UCSD-AML1 (cell line): ENCODE measurements at regions not wholly inside any gene's neighbourhood (a gene's known extent, or its start where the extent isn't known, plus 50 kb on each side); places are given as distances from the start of the nearest gene placed in this dataset.

Experiments
- DNase-seq: peaks from one replicate; lab custom pipeline; 2025; ENCODE audit not compliant: unreplicated experiment; lab: John Stamatoyannopoulos, UW

- DNase-seq: no peak
Observed at GRCh38 chr4:89556601-89557305, 249.2 kb upstream of the GPRIN3 start.

DNA sequence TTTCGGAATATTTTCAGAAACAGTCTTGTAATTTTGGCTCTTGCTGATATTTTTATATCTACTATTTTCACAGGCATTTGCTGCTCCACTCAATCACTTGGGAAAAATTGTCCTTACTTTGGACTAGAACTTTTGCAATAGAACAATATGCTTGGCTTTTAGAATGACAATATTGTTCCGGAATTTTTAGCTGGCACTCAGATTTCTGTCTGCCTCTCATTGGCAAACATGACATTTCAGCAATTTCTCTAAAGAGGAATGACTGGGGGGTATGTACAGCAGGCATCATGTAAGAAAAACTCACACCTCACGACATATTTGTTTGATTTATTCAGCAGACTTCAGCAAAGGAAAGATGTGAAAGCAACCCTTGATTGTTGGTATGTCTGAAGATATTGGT, 243.6 kb upstream of the GPRIN3 start:
- DNase-seq: no peak

- DNase-seq: no peak
Observed at GRCh38 chr4:89549907-89550306, 242.3 kb upstream of the GPRIN3 start.

GRCh38 chr4:89545315-89545714, 237.7 kb upstream of the GPRIN3 start:
- no peak for DNase-seq

GRCh38 chr4:89541998-89542397, 234.4 kb upstream of the GPRIN3 start:
- DNase-seq: no peak

DNA sequence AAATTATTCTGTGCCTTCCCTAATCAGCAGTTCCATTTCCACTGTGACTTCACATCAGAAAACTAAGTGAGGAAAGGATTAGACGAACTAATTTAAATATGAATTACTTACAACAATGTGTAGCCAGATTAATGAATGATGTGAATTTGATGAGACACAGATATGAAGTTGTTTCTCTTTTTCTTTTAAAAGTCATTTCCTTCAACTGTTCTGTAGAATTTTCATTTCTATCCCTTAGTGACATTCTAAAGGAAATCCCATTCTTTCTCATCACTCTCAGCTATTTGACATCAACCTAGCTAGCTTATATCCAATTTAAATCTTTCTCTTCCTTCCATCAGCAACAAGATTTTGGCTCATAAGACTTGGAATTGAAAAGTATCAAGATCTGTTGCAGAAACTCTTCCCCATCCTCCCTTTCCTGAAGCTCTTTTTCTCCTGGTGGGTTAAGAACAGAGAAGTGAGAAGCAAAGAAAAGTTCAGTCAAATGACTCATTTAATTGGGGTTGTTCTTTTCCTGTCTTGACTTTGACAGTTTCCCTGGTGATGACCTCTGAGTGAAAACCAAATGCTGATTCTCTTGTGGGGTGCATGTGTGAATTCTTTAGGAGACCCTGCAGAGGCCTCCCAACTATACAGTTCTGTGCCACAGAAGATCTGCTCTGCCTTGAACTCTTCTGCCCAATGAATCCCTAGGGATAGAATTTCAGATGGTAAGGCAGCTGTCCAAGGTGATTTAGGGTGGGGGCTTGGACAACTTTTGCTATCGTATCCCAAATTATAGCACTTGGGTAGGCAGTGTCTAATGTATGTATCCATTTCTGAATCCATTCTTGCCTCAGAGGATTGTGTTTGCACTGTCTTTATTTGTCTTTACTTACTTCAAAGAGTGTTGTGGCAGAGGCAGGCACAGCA, 232.5 kb upstream of the GPRIN3 start:
- no peak for DNase-seq

GRCh38 chr4:89539374-89539773, 231.8 kb upstream of the GPRIN3 start:
- DNase-seq: no peak

- no peak for DNase-seq
Observed at GRCh38 chr4:89538886-89539285, 231.3 kb upstream of the GPRIN3 start.

- DNase-seq: no peak
Observed at GRCh38 chr4:89538171-89538570, 230.6 kb upstream of the GPRIN3 start.

GRCh38 chr4:89537281-89537680, 229.7 kb upstream of the GPRIN3 start:
- no peak for DNase-seq

DNA sequence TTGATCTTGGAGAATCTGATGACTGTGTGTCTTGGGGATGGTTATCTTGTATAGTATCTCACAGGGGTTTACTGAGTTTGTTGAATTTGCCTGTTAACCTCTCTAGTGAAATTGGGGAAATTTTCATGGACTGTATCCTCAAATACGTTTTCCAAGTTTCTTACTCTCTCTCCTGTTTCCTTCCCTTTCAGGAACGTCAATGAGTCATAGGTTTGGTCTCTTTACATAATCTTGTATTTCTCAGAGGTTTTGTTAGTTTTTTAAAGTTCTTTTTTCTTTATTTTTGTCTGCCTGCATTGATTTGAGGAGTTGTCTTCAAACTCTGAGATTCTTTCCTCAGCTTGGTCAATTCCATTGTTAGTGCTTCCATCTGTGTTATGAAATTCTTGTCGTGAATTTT, 227.7 kb upstream of the GPRIN3 start:
- no peak for DNase-seq

DNA sequence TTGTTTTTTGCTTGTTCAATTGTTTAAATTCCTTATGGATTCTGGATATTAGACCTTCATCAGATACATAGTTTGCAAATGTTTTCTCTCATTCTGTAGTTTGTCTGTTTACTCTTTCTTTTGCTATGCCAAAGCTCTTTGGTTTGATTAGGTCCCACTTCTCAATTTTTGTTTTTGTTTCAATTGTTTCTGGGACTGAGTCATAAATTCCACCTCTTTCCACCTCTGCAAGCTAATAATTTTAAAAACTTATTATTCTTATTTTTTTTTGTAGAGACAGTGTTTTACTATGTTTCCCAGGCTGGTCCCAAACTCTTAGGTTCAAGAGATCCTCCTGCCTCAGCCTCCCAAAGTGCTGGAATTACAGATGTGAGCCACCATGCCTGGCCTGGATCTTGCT, 226.8 kb upstream of the GPRIN3 start:
- no peak for DNase-seq

- no peak for DNase-seq
Observed at GRCh38 chr4:89531932-89532640, 224.5 kb upstream of the GPRIN3 start.

DNA sequence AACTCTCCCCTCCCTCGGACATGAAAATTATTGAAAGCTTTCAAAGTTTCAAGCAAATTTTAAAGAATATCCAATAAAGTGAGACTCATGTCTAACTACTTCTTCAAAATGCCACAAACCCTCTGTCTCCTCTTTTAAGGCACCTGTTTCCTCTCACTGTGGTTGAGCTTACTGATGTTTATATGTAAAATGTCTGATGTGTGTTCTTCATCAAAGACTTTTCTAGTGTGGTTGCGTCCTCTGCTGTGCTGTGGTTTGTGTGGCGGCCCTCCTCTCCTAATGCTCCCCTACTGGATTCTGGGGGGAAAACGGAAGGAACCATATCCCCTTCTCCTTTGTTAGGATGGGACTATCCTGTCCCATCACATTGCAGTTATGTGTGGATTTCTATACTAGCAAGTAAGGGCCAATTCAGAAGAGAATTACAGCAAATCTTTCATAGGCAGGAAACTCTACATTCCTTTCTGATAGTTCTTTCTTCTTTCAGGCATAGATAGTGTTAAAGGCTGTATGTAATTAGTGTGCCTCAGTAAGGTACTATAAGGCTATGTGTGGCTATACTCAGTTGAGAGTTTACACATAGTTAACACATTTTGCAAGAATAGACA, 221.0 kb upstream of the GPRIN3 start:
- no peak for DNase-seq

DNA sequence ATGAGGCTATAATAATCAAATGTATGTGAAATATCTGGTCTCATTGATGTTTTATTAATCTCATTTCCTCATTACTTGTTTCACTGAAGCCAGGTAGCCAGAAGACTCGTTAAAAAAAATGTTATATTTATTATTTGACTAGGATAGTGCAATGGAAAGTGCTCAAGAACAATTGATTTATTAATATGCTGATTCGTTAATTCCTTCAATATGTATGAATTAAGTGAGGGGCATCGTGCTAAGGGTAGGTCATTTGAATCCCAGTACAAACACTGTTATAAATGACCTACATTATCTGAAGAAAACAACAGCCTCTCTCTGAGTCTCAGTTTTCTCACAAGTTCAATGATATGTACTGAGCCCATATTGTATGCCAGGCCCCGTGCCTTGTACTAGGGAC, 214.2 kb upstream of the GPRIN3 start:
- DNase-seq: no peak

GRCh38 chr4:89519771-89520320, 212.2 kb upstream of the GPRIN3 start:
- DNase-seq: no peak

GRCh38 chr4:89518259-89518658, 210.7 kb upstream of the GPRIN3 start:
- DNase-seq: no peak

GRCh38 chr4:89514811-89515210, 207.2 kb upstream of the GPRIN3 start:
- DNase-seq: no peak

DNA sequence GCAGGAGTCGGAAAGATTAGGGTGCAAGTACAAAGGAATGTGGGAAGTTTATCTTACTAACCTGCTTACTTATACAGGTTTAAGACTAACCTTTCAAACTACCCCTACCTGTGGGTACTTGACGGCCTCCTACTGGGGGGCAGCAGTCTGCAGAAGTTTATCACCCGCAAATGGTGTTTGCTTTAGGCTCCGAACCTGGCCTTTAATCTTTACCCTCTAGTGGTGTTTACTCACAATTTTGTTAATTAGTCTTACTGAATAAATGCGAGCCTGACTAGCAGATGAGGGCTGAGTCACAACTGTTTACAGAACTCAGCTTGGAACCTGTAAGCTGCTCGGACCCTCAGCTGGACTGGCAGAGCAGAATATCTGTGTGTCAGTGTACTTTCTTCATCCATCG, 204.2 kb upstream of the GPRIN3 start:
- no peak for DNase-seq

DNA sequence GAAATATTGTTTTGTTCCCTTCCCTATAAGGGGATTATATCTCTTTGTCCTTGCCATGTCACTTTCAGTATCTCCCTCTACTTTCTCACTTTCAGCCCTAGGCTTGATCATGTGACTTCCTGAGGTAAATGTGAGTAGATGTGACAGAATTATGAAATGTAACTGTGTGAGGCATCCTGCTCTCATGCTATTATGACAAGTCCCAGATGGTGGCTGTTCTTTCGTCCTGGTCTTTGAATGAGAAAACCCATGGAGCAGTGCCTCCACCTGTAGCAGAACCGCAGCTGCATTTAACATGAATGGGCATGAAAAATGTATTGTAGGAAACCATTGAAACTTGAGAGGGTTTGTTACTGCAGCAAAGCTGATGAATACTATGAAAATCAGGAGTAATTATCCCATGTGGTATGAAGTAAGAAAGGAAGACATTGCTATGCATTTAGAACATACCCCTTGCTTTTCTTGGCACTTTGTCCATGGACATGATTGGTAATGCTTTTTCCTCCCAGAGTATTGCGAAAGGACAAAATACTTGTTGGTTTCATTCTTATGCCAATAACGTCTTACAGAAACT, 202.2 kb upstream of the GPRIN3 start:
- DNase-seq: no peak
